MM.1S (cell line): ENCODE measurements at regions not wholly inside any gene's neighbourhood (a gene's known extent, or its start where the extent isn't known, plus 50 kb on each side); places are given as distances from the start of the nearest gene placed in this dataset.

Experiments
- DNase-seq: peaks from one replicate; pipeline ENCODE4 v3.0.0-alpha.2; 2015
- H2AFZ ChIP-seq: fragments of 300-600 bp; sonication (generic); 2 replicates; pipeline ENCODE4 v1.6.0; 2016; ENCODE audit warnings: antibody characterized with exemption, low read length
- H3F3A ChIP-seq: fragments of 300-600 bp; sonication (generic); 2 replicates; pipeline ENCODE4 v1.6.1; 2016; ENCODE audit warnings: mild to moderate bottlenecking, antibody characterized with exemption, low read length, moderate library complexity, mixed read lengths; ENCODE audit not compliant: insufficient read depth
- H3K27ac ChIP-seq: fragments of 300-600 bp; sonication (generic); 2 replicates; pipeline ENCODE4 v1.5.1; 2016; ENCODE audit warnings: mild to moderate bottlenecking, low read length
- H3K27me3 ChIP-seq: fragments of 300-600 bp; sonication (generic); replicated peaks from 2 replicates; pipeline ENCODE4 v1.6.0; 2016; ENCODE audit warnings: low read length; ENCODE audit not compliant: insufficient read depth
- H3K36me3 ChIP-seq: fragments of 300-600 bp; sonication (generic); replicated peaks from 2 replicates; pipeline ENCODE4 v1.6.1; 2016; ENCODE audit warnings: mild to moderate bottlenecking, low read length, mixed read lengths; ENCODE audit not compliant: insufficient read depth
- H3K4me1 ChIP-seq: fragments of 300-600 bp; sonication (generic); 2 replicates; pipeline ENCODE4 v1.6.1; 2016; ENCODE audit warnings: low read length, mixed read lengths
- H3K4me2 ChIP-seq: fragments of 300-600 bp; sonication (generic); 2 replicates; pipeline ENCODE4 v1.6.0; 2016; ENCODE audit warnings: low read depth, low read length
- H3K4me3 ChIP-seq: fragments of 300-600 bp; sonication (generic); 2 replicates; pipeline ENCODE4 v1.5.1; 2016; ENCODE audit warnings: low read length, mixed read lengths
- H3K79me2 ChIP-seq: fragments of 300-600 bp; sonication (generic); 2 replicates; pipeline ENCODE4 v1.6.1; 2016; ENCODE audit warnings: mixed run types, low read length, mixed read lengths
- H3K9ac ChIP-seq: fragments of 300-600 bp; sonication (generic); 2 replicates; pipeline ENCODE4 v1.6.1; 2016; ENCODE audit warnings: low read length, mixed read lengths
- H3K9me2 ChIP-seq: fragments of 300-600 bp; sonication (generic); replicated peaks from 2 replicates; pipeline ENCODE4 v1.6.1; 2016; ENCODE audit warnings: mild to moderate bottlenecking, low read length, mixed read lengths; ENCODE audit not compliant: insufficient read depth
- H3K9me3 ChIP-seq: fragments of 300-600 bp; sonication (generic); replicated peaks from 2 replicates; pipeline ENCODE4 v1.6.1; 2016; ENCODE audit warnings: mild to moderate bottlenecking, low read length, mixed read lengths; ENCODE audit not compliant: insufficient read depth
- H4K20me1 ChIP-seq: fragments of 300-600 bp; sonication (generic); 2 replicates; pipeline ENCODE4 v1.6.1; 2016; ENCODE audit warnings: mild to moderate bottlenecking, low read length, moderate library complexity, mixed read lengths; ENCODE audit not compliant: insufficient read depth
- CTCF ChIP-seq: fragments of 300-600 bp; sonication (generic); IDR thresholded peaks from 2 replicates; pipeline ENCODE4 v1.5.1; 2016; ENCODE audit warnings: antibody characterized with exemption, low read length, mixed read lengths
- EZH2 ChIP-seq: fragments of 300-600 bp; sonication (generic); optimal IDR thresholded peaks from 2 replicates; pipeline ENCODE3; 2017; ENCODE audit warnings: low read depth, mild to moderate bottlenecking, antibody characterized with exemption, low read length, mixed read lengths
- EZH2phosphoT487 ChIP-seq: fragments of 300-600 bp; sonication (generic); IDR thresholded peaks from 2 replicates; pipeline ENCODE4 v1.6.1; 2018; ENCODE audit warnings: antibody characterized with exemption, low read length

GRCh38 chr2:172220121-172220520 lies 117.4 kb upstream of the DLX2 start:
- Histone ChIP-seq H3K4me2 (no peak overlapping the region), H3K9me2 (no peaks in the 10 kb centered on the region), H3K9ac (no peak overlapping the region), H3K4me3 (no peak overlapping the region), H3K79me2 (no peaks in the 10 kb centered on the region), H2AFZ (no peak overlapping the region), H3K4me1 (no peaks in the 10 kb centered on the region), H3F3A (no peaks in the 10 kb centered on the region), H3K27me3 (no peaks in the 10 kb centered on the region), H3K27ac (no peak overlapping the region), H4K20me1 (no peaks in the 10 kb centered on the region), H3K9me3 (no peaks in the 10 kb centered on the region), H3K36me3 (no peaks in the 10 kb centered on the region)
- no peak for DNase-seq
- no peak for TF ChIP-seq EZH2
- TF ChIP-seq CTCF, result no peak
- TF ChIP-seq EZH2phosphoT487, result no peak

- H3K27me3 ChIP-seq, result no peaks in the 10 kb centered on the region
- H3K4me1 ChIP-seq, result no peaks in the 10 kb centered on the region
- no peaks in the 10 kb centered on the region for H3K79me2 ChIP-seq
- H3F3A ChIP-seq, result no peaks in the 10 kb centered on the region
- no peak overlapping the region for H2AFZ ChIP-seq
- no peak overlapping the region for H3K4me3 ChIP-seq
- no peak overlapping the region for H3K27ac ChIP-seq
- no peaks in the 10 kb centered on the region for H3K9me3 ChIP-seq
- no peaks in the 10 kb centered on the region for H3K9me2 ChIP-seq
- TF ChIP-seq EZH2 (no peak), CTCF (no peak), EZH2phosphoT487 (no peak)
- no peak overlapping the region for H3K9ac ChIP-seq
- DNase-seq, result no peak
- H3K4me2 ChIP-seq, result no peak overlapping the region
- no peaks in the 10 kb centered on the region for H3K36me3 ChIP-seq
- H4K20me1 ChIP-seq, result no peaks in the 10 kb centered on the region
Measured at GRCh38 chr2:172223601-172224054, 120.9 kb upstream of the DLX2 start.

- no peak overlapping the region for H3K4me3 ChIP-seq
- no peak overlapping the region for H3K4me2 ChIP-seq
- no peaks in the 10 kb centered on the region for H3K27me3 ChIP-seq
Measured at GRCh38 chr2:172225786-172226185, 123.1 kb upstream of the DLX2 start.

More at GRCh38 chr2:172225786-172226185, 123.1 kb upstream of the DLX2 start:
- H3K27ac ChIP-seq, result no peak overlapping the region
- no peaks in the 10 kb centered on the region for H3K36me3 ChIP-seq
- TF ChIP-seq EZH2 (no peak), CTCF (no peak), EZH2phosphoT487 (no peak)
- H3F3A ChIP-seq, result no peaks in the 10 kb centered on the region
- no peaks in the 10 kb centered on the region for H3K9me2 ChIP-seq
- no peak overlapping the region for H3K9ac ChIP-seq
- no peak for DNase-seq
- no peaks in the 10 kb centered on the region for H3K79me2 ChIP-seq
- no peaks in the 10 kb centered on the region for H3K4me1 ChIP-seq
- H3K9me3 ChIP-seq, result no peaks in the 10 kb centered on the region
- no peaks in the 10 kb centered on the region for H4K20me1 ChIP-seq
- no peak overlapping the region for H2AFZ ChIP-seq
